T-helper 1 cell treated with Interleukin-12 subunit alpha and Interleukin-12 subunit beta and Interleukin-4 antibody, amounts not matched to agents 30 ng/mL and 1 ng/mL, for 36 hours (primary cell): ENCODE measurements at regions not wholly inside any gene's neighbourhood (a gene's known extent, or its start where the extent isn't known, plus 50 kb on each side); places are given as distances from the start of the nearest gene placed in this dataset.

Experiments used
- intact Hi-C: fragments of 100-400 bp; cut with micrococcal nuclease; formaldehyde crosslinking; loops from one replicate; pipeline ENCODE4 v1.15.1; 2024

DNA sequence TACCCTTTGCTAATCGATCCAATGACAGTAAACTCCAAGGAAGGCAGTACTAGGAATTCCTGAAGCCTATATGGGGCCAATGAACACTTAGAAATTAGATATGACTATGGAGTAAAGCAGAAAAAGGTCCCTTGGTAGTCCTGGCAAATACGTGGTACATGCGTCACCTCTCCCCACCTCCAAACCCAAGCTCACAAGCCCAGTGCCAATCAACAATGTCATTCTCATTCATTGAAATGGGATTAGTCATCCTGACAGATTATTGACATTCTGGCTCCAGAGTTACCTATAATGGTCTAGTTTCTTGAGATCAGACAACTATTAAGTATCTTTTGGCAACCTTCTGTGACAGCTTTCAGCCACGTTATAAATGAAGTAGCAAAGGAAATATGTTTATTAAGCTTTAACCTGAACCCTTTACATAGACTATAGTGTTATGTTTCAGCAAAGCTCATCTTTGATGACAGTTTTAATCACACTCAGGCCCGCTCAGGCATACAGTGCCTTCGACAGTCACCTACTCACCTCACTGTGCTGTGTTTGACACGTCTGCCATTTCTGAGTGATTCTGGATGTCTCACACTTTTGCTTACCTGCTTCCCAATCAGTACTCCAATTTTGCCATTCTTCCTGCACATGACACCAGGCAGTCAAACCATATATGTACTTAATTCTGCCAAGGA is 69.6 kb upstream of the ADO start:
- intact Hi-C loops = loop anchor here (1.0 to 10.0 kb wide), 8 partner anchors 9 to 1448 kb away; partner anchors contain the start of genes ARID5B and RTKN2

DNA sequence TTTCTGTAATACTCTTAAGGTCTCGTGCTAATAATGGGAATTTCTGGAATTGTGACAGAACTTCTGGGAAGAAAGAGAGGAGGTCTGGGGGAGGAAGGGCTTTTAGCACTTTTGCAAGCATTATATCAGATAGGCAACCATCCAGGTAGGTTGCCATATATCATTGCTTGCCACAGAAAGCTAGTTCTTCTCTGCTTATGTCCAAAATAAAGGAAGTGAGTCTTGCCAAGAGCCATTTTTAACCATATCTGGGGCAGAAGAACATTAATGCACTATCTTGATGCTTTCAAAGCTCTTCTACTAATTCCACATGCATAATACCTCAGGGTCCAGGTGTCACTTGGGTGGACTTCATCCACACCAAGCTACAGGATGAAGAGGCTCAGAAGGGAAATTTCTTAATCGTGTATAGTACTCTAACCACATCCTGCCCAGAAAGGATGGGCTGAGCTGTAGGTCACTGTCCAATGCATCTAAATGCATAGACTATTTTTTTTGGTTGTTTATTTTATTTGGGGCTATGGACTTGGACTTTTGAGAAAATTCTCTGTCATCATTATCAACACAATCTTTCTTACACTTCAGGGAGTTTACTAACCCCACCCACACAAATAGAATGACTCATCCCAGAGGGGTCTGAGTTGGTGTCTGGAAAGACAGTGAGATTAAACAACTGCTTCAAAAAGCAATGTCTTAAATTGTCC is 68.9 kb upstream of the ADO start:
- intact Hi-C loops = loop anchor here (10.0 kb wide), 1 partner anchor 471 kb away; the partner anchor contains the start of gene RTKN2

DNA sequence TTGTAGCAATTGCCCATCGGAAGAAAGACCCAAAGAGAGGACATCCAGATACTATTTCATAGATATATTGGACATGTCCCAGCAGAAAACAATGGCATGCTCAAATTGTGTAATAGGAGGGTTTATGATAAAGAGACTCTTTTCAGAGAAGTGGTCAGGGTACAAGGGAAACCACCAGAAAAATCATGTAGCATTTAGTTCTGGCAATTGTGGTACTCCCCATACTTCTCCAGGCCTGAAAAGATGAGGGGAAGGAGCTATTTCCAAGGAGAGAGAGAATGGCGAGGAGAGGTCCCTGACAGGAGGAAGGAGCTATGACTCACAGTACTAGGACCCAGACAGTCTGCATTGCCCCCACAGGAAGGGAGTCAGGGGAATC is 68.4 kb upstream of the ADO start:
- intact Hi-C loops = loop anchor here (10.0 kb wide), 1 partner anchor 471 kb away; the partner anchor contains the start of gene RTKN2

DNA sequence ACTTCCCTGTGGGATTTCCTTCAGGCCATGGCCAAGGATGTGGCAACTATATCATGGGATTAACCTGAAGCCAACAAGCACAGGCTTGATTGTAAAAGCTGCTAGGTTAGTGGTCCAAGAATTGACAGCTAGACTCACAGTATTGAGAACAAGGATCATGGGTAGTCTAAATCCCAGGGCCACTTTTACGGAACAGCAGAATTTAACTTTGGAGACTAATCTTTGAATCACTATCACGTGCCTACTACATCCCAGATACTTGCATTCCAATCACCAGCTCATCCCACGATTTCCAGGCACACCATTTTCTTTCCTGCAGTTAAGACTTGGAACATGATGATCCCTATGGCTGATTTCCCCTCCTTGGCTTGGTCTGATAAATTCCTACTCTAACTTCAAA is 65.6 kb upstream of the ADO start:
- intact Hi-C loops = loop anchor here (10.0 kb wide), 1 partner anchor 474 kb away; the partner anchor contains the start of gene RTKN2

- intact Hi-C loops = no loop called here
Observed at GRCh38 chr10:62740885-62741745, 63.4 kb upstream of the ADO start.

DNA sequence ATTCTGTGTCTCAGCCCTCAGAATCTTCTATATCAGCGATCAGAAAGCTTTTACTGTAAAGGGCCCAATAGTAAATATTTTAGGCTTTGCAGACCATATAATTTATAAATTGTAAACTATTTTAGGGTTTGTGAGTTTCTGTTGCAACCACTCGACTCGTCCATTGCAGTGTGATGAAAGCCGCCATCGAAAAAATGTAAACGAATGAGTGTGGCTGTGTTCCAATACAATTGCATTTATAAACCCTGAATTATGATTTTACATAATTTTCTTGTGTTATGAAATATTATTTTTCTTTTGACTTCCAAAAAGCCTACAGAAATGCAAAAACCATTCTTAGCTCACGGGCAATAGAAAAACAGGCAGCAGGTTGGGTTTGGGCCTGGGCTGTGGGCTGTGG is 62.5 kb upstream of the ADO start:
- intact Hi-C loops = no loop called here

GRCh38 chr10:62742536-62743061 is 61.9 kb upstream of the ADO start:
- intact Hi-C loops = no loop called here

DNA sequence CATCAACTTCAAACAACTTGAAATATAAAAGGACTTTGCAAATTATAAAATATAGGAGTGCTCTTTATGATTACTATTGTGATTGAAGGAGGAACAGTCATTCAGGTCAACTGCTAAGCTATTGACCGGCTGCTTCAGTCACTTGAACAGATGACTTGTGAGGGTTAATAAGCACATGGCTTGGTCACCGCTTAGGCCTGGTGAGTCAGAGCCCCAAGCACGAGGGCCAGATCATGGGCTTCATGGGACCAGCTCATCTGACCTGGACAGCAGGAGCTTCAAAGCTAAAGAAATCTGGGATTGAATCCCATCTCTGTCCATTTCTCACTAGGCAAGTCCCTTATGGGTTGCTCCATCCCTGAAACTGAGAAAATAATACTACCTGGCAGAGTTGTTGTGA is 60.4 kb upstream of the ADO start:
- intact Hi-C loops = no loop called here

- intact Hi-C loops = no loop called here
Observed at GRCh38 chr10:62745581-62745980, 58.9 kb upstream of the ADO start.

DNA sequence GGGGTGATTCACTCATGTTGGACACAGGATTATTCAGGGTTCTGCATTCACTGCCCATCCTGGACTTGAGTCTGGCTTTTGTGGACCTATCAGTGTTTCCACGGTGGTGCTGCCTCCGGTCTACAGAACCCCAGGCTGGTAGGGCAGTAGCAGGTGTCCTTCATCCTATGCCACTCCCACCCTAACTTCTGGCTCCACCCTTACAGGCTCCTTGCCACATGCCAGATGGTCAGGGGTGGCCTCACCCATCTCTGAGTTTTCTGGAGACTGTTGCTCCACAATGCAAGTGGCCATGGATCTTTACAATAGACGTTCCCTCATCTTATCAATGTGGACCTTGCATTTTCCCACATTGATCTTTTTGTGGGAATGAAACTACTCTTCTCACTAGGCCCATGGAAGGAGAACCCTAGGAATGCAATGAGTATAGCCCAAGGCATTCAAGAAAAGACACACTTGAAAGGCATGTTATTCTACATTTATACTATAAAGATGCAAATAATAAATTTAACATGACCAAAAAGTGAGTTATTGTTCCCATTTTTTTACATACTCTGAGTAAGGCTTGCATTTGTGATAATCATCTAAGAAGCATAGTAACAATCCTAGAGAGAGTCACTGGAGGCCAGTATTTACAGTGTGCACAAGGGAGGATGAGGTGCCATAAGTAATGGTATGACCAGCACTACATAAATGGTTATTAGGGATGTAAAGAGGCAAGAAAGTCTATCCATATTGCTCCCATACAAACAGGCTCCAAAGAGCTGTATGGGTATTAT is 57.4 kb upstream of the ADO start:
- intact Hi-C loops = no loop called here

DNA sequence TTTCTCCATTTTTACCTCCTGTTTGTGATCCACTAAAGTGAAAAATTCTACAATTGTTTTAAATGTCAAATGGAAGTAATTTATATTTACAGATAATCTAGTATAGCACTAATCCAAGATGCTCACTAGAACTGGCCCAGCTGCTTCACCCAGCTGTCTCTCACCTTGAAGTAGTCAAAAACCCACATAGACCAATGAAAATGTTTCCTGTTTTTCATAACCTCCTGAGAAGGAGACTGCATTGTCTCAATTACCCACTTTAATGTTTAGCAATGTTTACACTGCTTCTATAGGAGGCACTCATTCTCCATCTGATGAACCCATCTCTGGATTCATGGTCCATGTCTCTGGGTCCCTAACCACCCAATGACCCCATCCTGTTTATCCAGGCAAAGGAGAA is 56.1 kb upstream of the ADO start:
- intact Hi-C loops = no loop called here

GRCh38 chr10:62749093-62749683 is 55.3 kb upstream of the ADO start:
- intact Hi-C loops = no loop called here
